Astrocyte of the cerebellum (primary cell): ENCODE measurements at regions not wholly inside any gene's neighbourhood (a gene's known extent, or its start where the extent isn't known, plus 50 kb on each side); places are given as distances from the start of the nearest gene placed in this dataset.

Source experiments
- DNase-seq: peaks from one replicate; pipeline ENCODE4 v3.0.0-alpha.2; 2011; ENCODE audit warnings: low read depth
- H3K4me3 ChIP-seq: 2 replicates; pipeline ENCODE4 v1.5.1; 2011; ENCODE audit warnings: mild to moderate bottlenecking, low read depth, low read length, moderate library complexity
- in situ Hi-C: cut with HindIII; loops from 2 replicates; pipeline ENCODE4 v1.10.0; 2017; ENCODE audit warnings: low sequenced_read_pairs
- TF ChIP-seq, protein P1 (sequence below): IDR thresholded peaks from 2 replicates; pipeline ENCODE4 v1.5.1; 2012; ENCODE audit warnings: low read length, low read depth, moderate library complexity, mild to moderate bottlenecking; ENCODE audit errors: missing control alignments

- H3K4me3 ChIP-seq: no peak overlapping the region
- no peak for DNase-seq
- TF ChIP-seq, protein P1, sequence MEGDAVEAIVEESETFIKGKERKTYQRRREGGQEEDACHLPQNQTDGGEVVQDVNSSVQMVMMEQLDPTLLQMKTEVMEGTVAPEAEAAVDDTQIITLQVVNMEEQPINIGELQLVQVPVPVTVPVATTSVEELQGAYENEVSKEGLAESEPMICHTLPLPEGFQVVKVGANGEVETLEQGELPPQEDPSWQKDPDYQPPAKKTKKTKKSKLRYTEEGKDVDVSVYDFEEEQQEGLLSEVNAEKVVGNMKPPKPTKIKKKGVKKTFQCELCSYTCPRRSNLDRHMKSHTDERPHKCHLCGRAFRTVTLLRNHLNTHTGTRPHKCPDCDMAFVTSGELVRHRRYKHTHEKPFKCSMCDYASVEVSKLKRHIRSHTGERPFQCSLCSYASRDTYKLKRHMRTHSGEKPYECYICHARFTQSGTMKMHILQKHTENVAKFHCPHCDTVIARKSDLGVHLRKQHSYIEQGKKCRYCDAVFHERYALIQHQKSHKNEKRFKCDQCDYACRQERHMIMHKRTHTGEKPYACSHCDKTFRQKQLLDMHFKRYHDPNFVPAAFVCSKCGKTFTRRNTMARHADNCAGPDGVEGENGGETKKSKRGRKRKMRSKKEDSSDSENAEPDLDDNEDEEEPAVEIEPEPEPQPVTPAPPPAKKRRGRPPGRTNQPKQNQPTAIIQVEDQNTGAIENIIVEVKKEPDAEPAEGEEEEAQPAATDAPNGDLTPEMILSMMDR: no peak
- in situ Hi-C loops: loop anchor here (5.0 kb wide), 1 partner anchor 32 kb away; no protein-coding TSS in a partner anchor
Observed at GRCh38 chr1:59194621-59195020, 102.3 kb upstream of the FGGY start.

DNA sequence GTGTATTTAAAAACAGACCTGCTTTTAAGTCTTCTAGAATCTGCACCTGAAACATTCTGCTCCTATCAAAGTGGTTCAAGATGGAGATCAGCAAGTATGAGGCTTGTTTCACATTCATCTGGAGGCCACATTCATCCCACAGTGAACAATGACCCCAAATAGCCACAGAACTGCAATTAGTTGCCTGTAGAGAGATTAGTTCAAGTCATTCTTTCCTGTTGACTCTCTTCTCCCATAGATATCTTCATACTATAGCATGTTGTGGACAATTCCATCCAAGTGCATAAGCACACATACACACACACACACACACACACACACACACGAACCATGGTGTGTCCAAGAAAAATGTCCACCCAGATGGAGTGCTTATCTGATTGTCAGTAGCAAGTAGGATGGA is 101.7 kb upstream of the FGGY start:
- H3K4me3 ChIP-seq: no peak overlapping the region
- TF ChIP-seq, protein P1: no peak
- no peak for DNase-seq
- in situ Hi-C loops: loop anchor here (5.0 kb wide), 1 partner anchor 33 kb away; no protein-coding TSS in a partner anchor

DNA sequence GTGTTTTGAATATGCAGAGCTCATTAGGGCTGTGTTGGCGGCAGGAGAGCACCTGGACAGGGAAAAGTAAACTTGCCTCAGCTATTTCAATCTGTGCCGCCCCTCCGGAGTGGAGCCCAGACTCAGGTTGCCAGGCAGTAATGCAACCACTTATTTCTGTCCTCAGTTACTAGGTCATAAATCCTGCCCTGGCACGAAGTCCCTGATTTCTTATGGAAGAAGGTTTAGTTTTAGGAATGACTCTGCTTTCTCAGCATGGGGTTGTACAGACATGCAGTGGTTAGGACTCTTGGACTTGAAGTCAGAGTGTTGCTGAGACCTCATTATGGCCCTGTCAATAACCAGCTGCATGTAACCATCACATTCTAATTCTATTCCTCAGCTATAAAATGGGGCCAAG is 98.3 kb upstream of the FGGY start:
- peak; percentile 65 for DNase-seq
- in situ Hi-C loops: loop anchor here (5.0 kb wide), 1 partner anchor 36 kb away; no protein-coding TSS in a partner anchor

DNA sequence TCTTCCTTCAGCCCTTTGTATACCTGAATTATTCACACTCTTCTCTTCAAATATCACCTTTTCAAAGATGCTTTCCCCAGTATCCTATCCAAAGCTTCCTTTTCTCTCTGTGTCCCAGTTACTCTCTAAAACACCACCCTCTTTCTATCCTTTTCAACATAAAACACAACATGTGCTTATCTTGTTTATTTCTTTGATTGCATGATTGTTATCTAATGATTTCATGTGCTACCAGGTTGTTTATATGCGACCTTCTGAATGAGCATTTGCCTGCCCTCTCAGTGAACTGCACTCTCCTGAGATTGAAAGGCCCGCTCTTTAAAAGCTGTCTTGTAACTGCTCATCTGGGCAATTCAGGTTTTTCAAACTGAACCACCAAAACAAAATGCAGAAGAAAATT is 97.7 kb upstream of the FGGY start:
- in situ Hi-C loops: loop anchor here (5.0 kb wide), 1 partner anchor 37 kb away; no protein-coding TSS in a partner anchor
- no peak for DNase-seq
- TF ChIP-seq, protein P1: no peak
- no peak overlapping the region for H3K4me3 ChIP-seq

More for the DNA sequence above, 98.3 kb upstream of the FGGY start:
- TF ChIP-seq, protein P1: no peak
- no peak overlapping the region for H3K4me3 ChIP-seq

GRCh38 chr1:59199719-59200376 is 97.0 kb upstream of the FGGY start:
- TF ChIP-seq, protein P1: no peak
- no peak for DNase-seq
- in situ Hi-C loops: loop anchor here (5.0 kb wide), 1 partner anchor 38 kb away; no protein-coding TSS in a partner anchor
- no peak overlapping the region for H3K4me3 ChIP-seq

GRCh38 chr1:59201341-59201740 is 95.6 kb upstream of the FGGY start:
- in situ Hi-C loops: no loop called here
- DNase-seq: no peak
- H3K4me3 ChIP-seq: no peak overlapping the region
- TF ChIP-seq, protein P1: no peak

- no peak for DNase-seq
- in situ Hi-C loops: no loop called here
Observed at GRCh38 chr1:59202455-59202854, 94.4 kb upstream of the FGGY start.

More at GRCh38 chr1:59202455-59202854, 94.4 kb upstream of the FGGY start:
- H3K4me3 ChIP-seq: no peak overlapping the region
- TF ChIP-seq, protein P1: no peak
